NCI-H460 (cell line): ENCODE measurements at regions not wholly inside any gene's neighbourhood (a gene's known extent, or its start where the extent isn't known, plus 50 kb on each side); places are given as distances from the start of the nearest gene placed in this dataset.
A peak's percentile ranks its signal among the peaks of the same experiment; 100 is the strongest.

Experiments used
- DNase-seq: peaks from one replicate; pipeline ENCODE4 v3.0.0-alpha.2; 2016; ENCODE audit warnings: low read depth; ENCODE audit errors: extremely low read depth

GRCh38 chr5:104757915-104758314 lies 1195.3 kb upstream of the NUDT12 start:
- DNase-seq: no peak

- DNase-seq: no peak
These were observed 1193.2 kb upstream of the NUDT12 start for GRCh38 chr5:104755806-104756205.

GRCh38 chr5:104754311-104754995 lies 1191.9 kb upstream of the NUDT12 start:
- DNase-seq: no peak

- no peak for DNase-seq
These were observed 1189.4 kb upstream of the NUDT12 start for GRCh38 chr5:104751969-104752368.

- no peak for DNase-seq
These were observed 1177.3 kb upstream of the NUDT12 start for GRCh38 chr5:104739905-104740304.

GRCh38 chr5:104739503-104739902 lies 1176.9 kb upstream of the NUDT12 start:
- no peak for DNase-seq

- no peak for DNase-seq
These were observed 1173.5 kb upstream of the NUDT12 start for GRCh38 chr5:104736073-104736472.

GRCh38 chr5:104734046-104734445 lies 1171.5 kb upstream of the NUDT12 start:
- no peak for DNase-seq

GRCh38 chr5:104733063-104733669 lies 1170.6 kb upstream of the NUDT12 start:
- no peak for DNase-seq

GRCh38 chr5:104731331-104731730 lies 1168.7 kb upstream of the NUDT12 start:
- no peak for DNase-seq

GRCh38 chr5:104708027-104708426 lies 1145.4 kb upstream of the NUDT12 start:
- DNase-seq: no peak

- DNase-seq: no peak
These were observed 1144.0 kb upstream of the NUDT12 start for GRCh38 chr5:104706600-104706999.

GRCh38 chr5:104702212-104702611 lies 1139.6 kb upstream of the NUDT12 start:
- DNase-seq: no peak

- DNase-seq: no peak
These were observed 1136.8 kb upstream of the NUDT12 start for GRCh38 chr5:104699438-104699837.

GRCh38 chr5:104661256-104661655 lies 1098.7 kb upstream of the NUDT12 start:
- no peak for DNase-seq

- DNase-seq: no peak
These were observed 1096.9 kb upstream of the NUDT12 start for GRCh38 chr5:104659497-104659896.

GRCh38 chr5:104652271-104652861 lies 1089.8 kb upstream of the NUDT12 start:
- no peak for DNase-seq

- no peak for DNase-seq
These were observed 1087.9 kb upstream of the NUDT12 start for GRCh38 chr5:104650313-104651055.

- DNase-seq: no peak
These were observed 1083.8 kb upstream of the NUDT12 start for GRCh38 chr5:104646416-104646815.

- DNase-seq: no peak
These were observed 1080.7 kb upstream of the NUDT12 start for GRCh38 chr5:104643320-104643719.

- peak; percentile 23 for DNase-seq
These were observed 1072.6 kb upstream of the NUDT12 start for GRCh38 chr5:104635227-104635626.

- peak; percentile 38 for DNase-seq
These were observed 1066.3 kb upstream of the NUDT12 start for GRCh38 chr5:104628911-104629310.
